ENCODE measurements at regions not wholly inside any gene's neighbourhood (a gene's known extent, or its start where the extent isn't known, plus 50 kb on each side); places are given as distances from the start of the nearest gene placed in this dataset.
"Not testable (repeated sequence)": the region's sequence is repeated elsewhere in the genome, so short reads cannot be mapped to it uniquely, and the experiment has no call there.

- DNase-seq (ENCODE audit: low read depth in 2 of 3, low spot score in 2 of 3) = no peak
These were observed 113.5 kb upstream of the VRK1 start for GRCh38 chr14:96683562-96684289.

- DNase-seq (ENCODE audit: low read depth in 2 of 3, low spot score in 2 of 3) = no peak
These were observed 111.1 kb upstream of the VRK1 start for GRCh38 chr14:96686126-96686525.

GRCh38 chr14:96688629-96689028 is 108.6 kb upstream of the VRK1 start:
- DNase-seq (ENCODE audit: low read depth in 2 of 3, low spot score in 2 of 3) = no peak

GRCh38 chr14:96690713-96691383 is 106.3 kb upstream of the VRK1 start:
- no peak for DNase-seq (ENCODE audit: low read depth in 2 of 3, low spot score in 2 of 3)

- DNase-seq (ENCODE audit: low read depth in 2 of 3, low spot score in 2 of 3) = no peak
These were observed 103.8 kb upstream of the VRK1 start for GRCh38 chr14:96693252-96693820.

GRCh38 chr14:96693987-96694386 is 103.2 kb upstream of the VRK1 start:
- DNase-seq (ENCODE audit: low read depth in 2 of 3, low spot score in 2 of 3) = no peak

- DNase-seq (ENCODE audit: low read depth in 2 of 3, low spot score in 2 of 3) = no peak
These were observed 98.1 kb upstream of the VRK1 start for GRCh38 chr14:96698960-96699539.

GRCh38 chr14:96699666-96700065 is 97.5 kb upstream of the VRK1 start:
- DNase-seq (ENCODE audit: low read depth in 2 of 3, low spot score in 2 of 3) = no peak

- no peak for DNase-seq (ENCODE audit: low read depth in 2 of 3, low spot score in 2 of 3)
These were observed 94.4 kb upstream of the VRK1 start for GRCh38 chr14:96702831-96703230.

GRCh38 chr14:96705422-96706092 is 91.6 kb upstream of the VRK1 start:
- DNase-seq (ENCODE audit: low read depth in 2 of 3, low spot score in 2 of 3) = no peak

GRCh38 chr14:96706893-96707292 is 90.3 kb upstream of the VRK1 start:
- no peak for DNase-seq (ENCODE audit: low read depth in 2 of 3, low spot score in 2 of 3)

GRCh38 chr14:96710060-96710666 is 87.0 kb upstream of the VRK1 start:
- DNase-seq (ENCODE audit: low read depth in 2 of 3, low spot score in 2 of 3) = no peak

GRCh38 chr14:96711559-96712267 is 85.5 kb upstream of the VRK1 start:
- DNase-seq (ENCODE audit: low read depth in 2 of 3, low spot score in 2 of 3) = no peak

- no peak for DNase-seq (ENCODE audit: low read depth in 2 of 3, low spot score in 2 of 3)
These were observed 83.8 kb upstream of the VRK1 start for GRCh38 chr14:96713426-96713825.

GRCh38 chr14:96714537-96714936 is 82.6 kb upstream of the VRK1 start:
- not testable (repeated sequence) for DNase-seq (ENCODE audit: low read depth in 2 of 3, low spot score in 2 of 3)

- no peak for DNase-seq (ENCODE audit: low read depth in 2 of 3, low spot score in 2 of 3)
These were observed 80.1 kb upstream of the VRK1 start for GRCh38 chr14:96717116-96717515.

- no peak for DNase-seq (ENCODE audit: low read depth in 2 of 3, low spot score in 2 of 3)
These were observed 78.8 kb upstream of the VRK1 start for GRCh38 chr14:96718407-96718806.

GRCh38 chr14:96720702-96721101 is 76.5 kb upstream of the VRK1 start:
- not testable (repeated sequence) for DNase-seq (ENCODE audit: low read depth in 2 of 3, low spot score in 2 of 3)

- no peak for DNase-seq (ENCODE audit: low read depth in 2 of 3, low spot score in 2 of 3)
These were observed 74.4 kb upstream of the VRK1 start for GRCh38 chr14:96722736-96723135.

- DNase-seq (ENCODE audit: low read depth in 2 of 3, low spot score in 2 of 3) = no peak
These were observed 73.2 kb upstream of the VRK1 start for GRCh38 chr14:96723946-96724345.

GRCh38 chr14:96725232-96725631 is 72.0 kb upstream of the VRK1 start:
- DNase-seq (ENCODE audit: low read depth in 2 of 3, low spot score in 2 of 3) = no peak

All from activated CD8-positive, alpha-beta memory T cell treated with anti-CD3 and anti-CD28 coated beads for 48 hours (primary cell).